ENCODE measurements at regions not wholly inside any gene's neighbourhood (a gene's known extent, or its start where the extent isn't known, plus 50 kb on each side); places are given as distances from the start of the nearest gene placed in this dataset.

GRCh38 chr3:117454254-117454653 lies 744.7 kb downstream of the TUSC7 start:
- H3K4me3 ChIP-seq (ENCODE audit: low read length in 3 of 3): no peak overlapping the region
- DNase-seq: no peak
- no peaks in the 10 kb centered on the region for H3K27me3 ChIP-seq (ENCODE audit: control insufficient read depth, insufficient read depth, low read length)
- no peak overlapping the region for H3K9ac ChIP-seq (ENCODE audit: low read length in 3 of 3)
- no peaks in the 10 kb centered on the region for H3K9me3 ChIP-seq (ENCODE audit: control insufficient read depth in 2 of 3, insufficient read depth in 1 of 3, low read length in 3 of 3)
- H3K27ac ChIP-seq (ENCODE audit: low read depth in 2 of 2, low read length in 2 of 2): no peak overlapping the region
- intact Hi-C loops (cut with DNase I): no loop called here
- H3K4me1 ChIP-seq (ENCODE audit: control insufficient read depth in 2 of 3, insufficient read depth in 2 of 3, low read depth in 1 of 3, low read length in 3 of 3): no peaks in the 10 kb centered on the region
- H3K36me3 ChIP-seq (ENCODE audit: control insufficient read depth in 2 of 3, insufficient read depth in 3 of 3, low read length in 3 of 3): no peaks in the 10 kb centered on the region
- no peak for FAIRE-seq
- TF ChIP-seq CTCF (IDR thresholded peaks at IDR 0.05; ENCODE audit: borderline replicate concordance, extremely low read depth, insufficient read depth): no peak

GRCh38 chr3:117454908-117455307 lies 745.3 kb downstream of the TUSC7 start:
- FAIRE-seq (no peak), DNase-seq (no peak)
- TF ChIP-seq CTCF (IDR thresholded peaks at IDR 0.05; ENCODE audit: borderline replicate concordance, extremely low read depth, insufficient read depth): no peak
- no peaks in the 10 kb centered on the region for H3K4me1 ChIP-seq (ENCODE audit: control insufficient read depth in 2 of 3, insufficient read depth in 2 of 3, low read depth in 1 of 3, low read length in 3 of 3)
- no peak overlapping the region for H3K4me3 ChIP-seq (ENCODE audit: low read length in 3 of 3)
- no peaks in the 10 kb centered on the region for H3K9me3 ChIP-seq (ENCODE audit: control insufficient read depth in 2 of 3, insufficient read depth in 1 of 3, low read length in 3 of 3)
- no peak overlapping the region for H3K27ac ChIP-seq (ENCODE audit: low read depth in 2 of 2, low read length in 2 of 2)
- H3K9ac ChIP-seq (ENCODE audit: low read length in 3 of 3): no peak overlapping the region
- intact Hi-C loops (cut with DNase I): no loop called here
- no peaks in the 10 kb centered on the region for H3K36me3 ChIP-seq (ENCODE audit: control insufficient read depth in 2 of 3, insufficient read depth in 3 of 3, low read length in 3 of 3)
- H3K27me3 ChIP-seq (ENCODE audit: control insufficient read depth, insufficient read depth, low read length): no peaks in the 10 kb centered on the region

- intact Hi-C loops (cut with DNase I): no loop called here
- Histone ChIP-seq H3K27ac (ENCODE audit: low read depth in 2 of 2, low read length in 2 of 2) (no peak overlapping the region), H3K36me3 (ENCODE audit: control insufficient read depth in 2 of 3, insufficient read depth in 3 of 3, low read length in 3 of 3) (no peaks in the 10 kb centered on the region), H3K4me3 (ENCODE audit: low read length in 3 of 3) (no peak overlapping the region), H3K9ac (ENCODE audit: low read length in 3 of 3) (no peak overlapping the region), H3K9me3 (ENCODE audit: control insufficient read depth in 2 of 3, insufficient read depth in 1 of 3, low read length in 3 of 3) (no peaks in the 10 kb centered on the region), H3K4me1 (ENCODE audit: control insufficient read depth in 2 of 3, insufficient read depth in 2 of 3, low read depth in 1 of 3, low read length in 3 of 3) (no peaks in the 10 kb centered on the region), H3K27me3 (ENCODE audit: control insufficient read depth, insufficient read depth, low read length) (no peaks in the 10 kb centered on the region)
- FAIRE-seq (no peak), DNase-seq (no peak)
- TF ChIP-seq CTCF (IDR thresholded peaks at IDR 0.05; ENCODE audit: borderline replicate concordance, extremely low read depth, insufficient read depth): no peak
Observed at GRCh38 chr3:117455782-117456181, 746.2 kb downstream of the TUSC7 start.

Data from kidney (tissue), 13 donors.